ENCODE measurements at regions not wholly inside any gene's neighbourhood (a gene's known extent, or its start where the extent isn't known, plus 50 kb on each side); places are given as distances from the start of the nearest gene placed in this dataset.
A peak's percentile ranks its signal among the peaks of the same experiment; 100 is the strongest.

- H3K4me3 Mint-ChIP-seq (ENCODE audit: unreplicated experiment), result no peak overlapping the region
- no peaks in the 10 kb centered on the region for H3K36me3 Mint-ChIP-seq (ENCODE audit: unreplicated experiment)
- H3K9me3 Mint-ChIP-seq (ENCODE audit: unreplicated experiment), result no peaks in the 10 kb centered on the region
- DNase-seq (ENCODE audit: extremely low spot score, unreplicated experiment), result peak; percentile 63
- TF ChIP-seq, protein P1, sequence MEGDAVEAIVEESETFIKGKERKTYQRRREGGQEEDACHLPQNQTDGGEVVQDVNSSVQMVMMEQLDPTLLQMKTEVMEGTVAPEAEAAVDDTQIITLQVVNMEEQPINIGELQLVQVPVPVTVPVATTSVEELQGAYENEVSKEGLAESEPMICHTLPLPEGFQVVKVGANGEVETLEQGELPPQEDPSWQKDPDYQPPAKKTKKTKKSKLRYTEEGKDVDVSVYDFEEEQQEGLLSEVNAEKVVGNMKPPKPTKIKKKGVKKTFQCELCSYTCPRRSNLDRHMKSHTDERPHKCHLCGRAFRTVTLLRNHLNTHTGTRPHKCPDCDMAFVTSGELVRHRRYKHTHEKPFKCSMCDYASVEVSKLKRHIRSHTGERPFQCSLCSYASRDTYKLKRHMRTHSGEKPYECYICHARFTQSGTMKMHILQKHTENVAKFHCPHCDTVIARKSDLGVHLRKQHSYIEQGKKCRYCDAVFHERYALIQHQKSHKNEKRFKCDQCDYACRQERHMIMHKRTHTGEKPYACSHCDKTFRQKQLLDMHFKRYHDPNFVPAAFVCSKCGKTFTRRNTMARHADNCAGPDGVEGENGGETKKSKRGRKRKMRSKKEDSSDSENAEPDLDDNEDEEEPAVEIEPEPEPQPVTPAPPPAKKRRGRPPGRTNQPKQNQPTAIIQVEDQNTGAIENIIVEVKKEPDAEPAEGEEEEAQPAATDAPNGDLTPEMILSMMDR (IDR thresholded peaks at IDR 0.05), result no peak
- peaks cover 16% of the 10 kb centered on the region for H3K4me1 Mint-ChIP-seq (ENCODE audit: unreplicated experiment)
- H3K27me3 Mint-ChIP-seq (ENCODE audit: unreplicated experiment), result peaks cover 16% of the 10 kb centered on the region
- H3K27ac Mint-ChIP-seq (ENCODE audit: unreplicated experiment), result no peak overlapping the region
These were observed 52.6 kb upstream of the FANCC start for GRCh38 chr9:95370064-95370463.

GRCh38 chr9:95368377-95369160 lies 51.1 kb upstream of the FANCC start:
- H3K4me3 Mint-ChIP-seq (ENCODE audit: unreplicated experiment), result no peak overlapping the region
- H3K9me3 Mint-ChIP-seq (ENCODE audit: unreplicated experiment), result no peaks in the 10 kb centered on the region
- no peak overlapping the region for H3K27ac Mint-ChIP-seq (ENCODE audit: unreplicated experiment)
- H3K4me1 Mint-ChIP-seq (ENCODE audit: unreplicated experiment), result peaks cover 17% of the 10 kb centered on the region
- peak; percentile 76 for DNase-seq (ENCODE audit: extremely low spot score, unreplicated experiment)
- H3K27me3 Mint-ChIP-seq (ENCODE audit: unreplicated experiment), result peaks cover 21% of the 10 kb centered on the region
- no peaks in the 10 kb centered on the region for H3K36me3 Mint-ChIP-seq (ENCODE audit: unreplicated experiment)
- TF ChIP-seq, protein P1 (IDR thresholded peaks at IDR 0.05), result no peak

All from osteocyte (in vitro differentiated cells).